GM23338 (cell line): ENCODE measurements at regions not wholly inside any gene's neighbourhood (a gene's known extent, or its start where the extent isn't known, plus 50 kb on each side); places are given as distances from the start of the nearest gene placed in this dataset.

Experiments
- ETS1 ChIP-seq: IDR thresholded peaks from 2 replicates; pipeline ENCODE4 v1.6.1; 2016; ENCODE audit warnings: antibody characterized with exemption
- EZH2phosphoT487 ChIP-seq: fragments of 200-600 bp; sonication (generic); IDR thresholded peaks from one replicate; pipeline ENCODE4 v1.8.1; 2018; ENCODE audit warnings: antibody characterized with exemption; ENCODE audit not compliant: unreplicated experiment
- NANOG ChIP-seq: IDR thresholded peaks from 2 replicates; pipeline ENCODE4 v1.6.1; 2016; ENCODE audit warnings: antibody characterized with exemption, borderline replicate concordance
- REST ChIP-seq: IDR thresholded peaks from one replicate; pipeline ENCODE4 v1.6.1; 2018; ENCODE audit warnings: antibody characterized with exemption; ENCODE audit not compliant: unreplicated experiment
- STAT1 ChIP-seq: IDR thresholded peaks from one replicate; pipeline ENCODE4 v1.6.1; 2016; ENCODE audit warnings: antibody characterized with exemption; ENCODE audit not compliant: unreplicated experiment
- ZNF462 ChIP-seq: fragments of 250-450 bp; sonication (Bioruptor Pico); IDR thresholded peaks from 2 replicates; pipeline ENCODE4 v1.5.0; 2020; ENCODE audit warnings: mild to moderate bottlenecking, moderate library complexity

GRCh38 chr4:3708611-3709010, 57.6 kb upstream of the ADRA2C start (continued):
- no peak for TF ChIP-seq ZNF462 (CRISPR knock-in tag)
- no peak for TF ChIP-seq EZH2phosphoT487
- TF ChIP-seq STAT1 = no peak
- TF ChIP-seq REST = no peak
- no peak for TF ChIP-seq ETS1
- TF ChIP-seq NANOG = no peak
